ENCODE measurements at regions not wholly inside any gene's neighbourhood (a gene's known extent, or its start where the extent isn't known, plus 50 kb on each side); places are given as distances from the start of the nearest gene placed in this dataset.
A peak's percentile ranks its signal among the peaks of the same experiment; 100 is the strongest.
"Not testable (repeated sequence)": the region's sequence is repeated elsewhere in the genome, so short reads cannot be mapped to it uniquely, and the experiment has no call there.

- H3K27me3 ChIP-seq (ENCODE audit: control insufficient read depth, insufficient read depth, low read length): no peaks in the 10 kb centered on the region
- no peak overlapping the region for H3K4me3 ChIP-seq (ENCODE audit: low read depth, low read length)
- H3K27ac ChIP-seq (ENCODE audit: low read depth, low read length): no peak overlapping the region
- H3K9me3 ChIP-seq (ENCODE audit: control insufficient read depth, insufficient read depth, low read length): peaks cover 24% of the 10 kb centered on the region
- no peaks in the 10 kb centered on the region for H3K36me3 ChIP-seq (ENCODE audit: control insufficient read depth, insufficient read depth, low read length)
- no peaks in the 10 kb centered on the region for H3K4me1 ChIP-seq (ENCODE audit: control insufficient read depth, insufficient read depth, low read length)
- H3K9ac ChIP-seq (ENCODE audit: low read depth, low read length): no peak overlapping the region
Measured at GRCh38 chr3:78242724-78243123, 1202.8 kb downstream of the ROBO2 start.

DNA sequence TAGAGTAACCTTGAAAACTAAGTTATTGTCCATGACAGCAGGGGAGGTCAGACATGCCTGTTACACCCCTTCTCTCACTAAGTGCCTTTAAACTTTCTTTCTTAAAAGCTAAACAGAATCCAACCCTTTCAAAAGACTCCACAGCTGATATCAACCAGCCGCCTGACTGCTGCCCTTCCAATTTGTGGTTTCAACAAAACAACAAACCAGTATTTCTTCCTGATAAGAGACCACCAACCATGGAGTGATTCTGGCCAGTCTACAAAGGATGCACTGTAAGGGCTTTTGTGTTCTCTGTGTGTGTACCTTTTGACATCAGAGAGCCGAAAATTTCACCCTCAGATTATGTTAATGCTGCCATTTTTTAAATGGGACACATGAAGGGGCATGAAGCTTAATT lies 1204.2 kb downstream of the ROBO2 start:
- H3K36me3 ChIP-seq (ENCODE audit: control insufficient read depth, insufficient read depth, low read length): no peaks in the 10 kb centered on the region
- H3K4me1 ChIP-seq (ENCODE audit: control insufficient read depth, insufficient read depth, low read length): no peaks in the 10 kb centered on the region
- H3K27ac ChIP-seq (ENCODE audit: low read depth, low read length): no peak overlapping the region
- peaks cover 24% of the 10 kb centered on the region for H3K9me3 ChIP-seq (ENCODE audit: control insufficient read depth, insufficient read depth, low read length)
- no peak overlapping the region for H3K9ac ChIP-seq (ENCODE audit: low read depth, low read length)
- no peak overlapping the region for H3K4me3 ChIP-seq (ENCODE audit: low read depth, low read length)
- H3K27me3 ChIP-seq (ENCODE audit: control insufficient read depth, insufficient read depth, low read length): no peaks in the 10 kb centered on the region

DNA sequence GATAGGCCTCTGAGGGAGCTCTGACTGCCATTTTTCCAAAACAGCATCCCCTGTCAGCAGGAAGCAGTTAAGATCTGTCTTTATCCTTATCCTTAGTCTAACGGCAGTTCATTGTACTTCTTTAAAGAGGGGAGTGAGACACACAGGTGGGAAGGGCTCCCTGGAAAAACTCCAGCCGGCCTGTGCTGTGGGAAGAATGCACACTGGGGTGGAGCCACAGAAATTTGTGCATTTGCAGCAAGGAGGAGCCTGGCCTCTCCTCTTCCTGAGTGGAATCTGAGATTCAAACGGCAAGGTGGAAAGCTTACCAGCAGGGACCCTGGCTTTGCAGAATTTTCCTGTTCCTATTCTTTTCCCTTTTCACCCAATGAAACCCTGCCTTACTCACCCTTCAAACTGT lies 1209.4 kb downstream of the ROBO2 start:
- Histone ChIP-seq H3K4me3 (ENCODE audit: low read depth, low read length) (no peak overlapping the region), H3K27ac (ENCODE audit: low read depth, low read length) (no peak overlapping the region), H3K9ac (ENCODE audit: low read depth, low read length) (no peak overlapping the region), H3K27me3 (ENCODE audit: control insufficient read depth, insufficient read depth, low read length) (no peaks in the 10 kb centered on the region), H3K4me1 (ENCODE audit: control insufficient read depth, insufficient read depth, low read length) (no peaks in the 10 kb centered on the region), H3K36me3 (ENCODE audit: control insufficient read depth, insufficient read depth, low read length) (no peaks in the 10 kb centered on the region), H3K9me3 (ENCODE audit: control insufficient read depth, insufficient read depth, low read length) (peaks cover 22% of the 10 kb centered on the region)

- Histone ChIP-seq H3K9ac (ENCODE audit: low read depth, low read length) (no peak overlapping the region), H3K27ac (ENCODE audit: low read depth, low read length) (no peak overlapping the region), H3K9me3 (ENCODE audit: control insufficient read depth, insufficient read depth, low read length) (no peaks in the 10 kb centered on the region), H3K36me3 (ENCODE audit: control insufficient read depth, insufficient read depth, low read length) (no peaks in the 10 kb centered on the region), H3K4me3 (ENCODE audit: low read depth, low read length) (no peak overlapping the region), H3K27me3 (ENCODE audit: control insufficient read depth, insufficient read depth, low read length) (no peaks in the 10 kb centered on the region), H3K4me1 (ENCODE audit: control insufficient read depth, insufficient read depth, low read length) (peaks cover 12% of the 10 kb centered on the region)
Measured at GRCh38 chr3:78253860-78254259, 1214.0 kb downstream of the ROBO2 start.

- H3K27ac ChIP-seq (ENCODE audit: low read depth, low read length): no peak overlapping the region
- no peaks in the 10 kb centered on the region for H3K27me3 ChIP-seq (ENCODE audit: control insufficient read depth, insufficient read depth, low read length)
Measured at GRCh38 chr3:78255403-78255802, 1215.5 kb downstream of the ROBO2 start.

DNA sequence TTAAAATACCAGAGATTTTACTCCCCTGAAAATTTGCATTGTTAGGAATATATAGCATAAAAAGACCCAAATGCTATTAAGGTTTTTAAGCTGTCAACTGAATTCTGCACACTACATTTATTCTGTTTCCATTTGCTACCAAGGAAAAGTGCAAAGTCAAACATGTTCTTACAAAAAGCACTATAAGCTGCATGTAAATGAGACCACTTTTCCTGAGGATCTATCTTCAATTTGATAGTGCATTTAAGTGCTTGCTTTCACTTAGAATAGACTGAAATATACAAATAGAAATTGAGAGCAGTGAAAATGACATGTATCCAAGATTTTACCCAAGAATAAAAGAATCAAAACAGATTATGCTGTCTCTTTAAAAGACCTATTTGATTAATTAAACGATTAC lies 1216.2 kb downstream of the ROBO2 start:
- Histone ChIP-seq H3K27me3 (ENCODE audit: control insufficient read depth, insufficient read depth, low read length) (no peaks in the 10 kb centered on the region), H3K27ac (ENCODE audit: low read depth, low read length) (no peak overlapping the region), H3K4me1 (ENCODE audit: control insufficient read depth, insufficient read depth, low read length) (peaks cover 16% of the 10 kb centered on the region)

More at GRCh38 chr3:78255403-78255802, 1215.5 kb downstream of the ROBO2 start:
- H3K36me3 ChIP-seq (ENCODE audit: control insufficient read depth, insufficient read depth, low read length): no peaks in the 10 kb centered on the region
- peaks cover 16% of the 10 kb centered on the region for H3K4me1 ChIP-seq (ENCODE audit: control insufficient read depth, insufficient read depth, low read length)
- no peak overlapping the region for H3K9ac ChIP-seq (ENCODE audit: low read depth, low read length)
- no peak overlapping the region for H3K4me3 ChIP-seq (ENCODE audit: low read depth, low read length)
- no peaks in the 10 kb centered on the region for H3K9me3 ChIP-seq (ENCODE audit: control insufficient read depth, insufficient read depth, low read length)

GRCh38 chr3:78257951-78258530 lies 1218.1 kb downstream of the ROBO2 start:
- Histone ChIP-seq H3K9me3 (ENCODE audit: control insufficient read depth, insufficient read depth, low read length) (no peaks in the 10 kb centered on the region), H3K36me3 (ENCODE audit: control insufficient read depth, insufficient read depth, low read length) (no peaks in the 10 kb centered on the region), H3K27me3 (ENCODE audit: control insufficient read depth, insufficient read depth, low read length) (no peaks in the 10 kb centered on the region), H3K4me1 (ENCODE audit: control insufficient read depth, insufficient read depth, low read length) (peaks cover 16% of the 10 kb centered on the region), H3K9ac (ENCODE audit: low read depth, low read length) (no peak overlapping the region), H3K4me3 (ENCODE audit: low read depth, low read length) (no peak overlapping the region), H3K27ac (ENCODE audit: low read depth, low read length) (no peak overlapping the region)

More for the DNA sequence above, 1216.2 kb downstream of the ROBO2 start:
- no peaks in the 10 kb centered on the region for H3K36me3 ChIP-seq (ENCODE audit: control insufficient read depth, insufficient read depth, low read length)
- H3K9me3 ChIP-seq (ENCODE audit: control insufficient read depth, insufficient read depth, low read length): no peaks in the 10 kb centered on the region
- no peak overlapping the region for H3K4me3 ChIP-seq (ENCODE audit: low read depth, low read length)
- no peak overlapping the region for H3K9ac ChIP-seq (ENCODE audit: low read depth, low read length)

DNA sequence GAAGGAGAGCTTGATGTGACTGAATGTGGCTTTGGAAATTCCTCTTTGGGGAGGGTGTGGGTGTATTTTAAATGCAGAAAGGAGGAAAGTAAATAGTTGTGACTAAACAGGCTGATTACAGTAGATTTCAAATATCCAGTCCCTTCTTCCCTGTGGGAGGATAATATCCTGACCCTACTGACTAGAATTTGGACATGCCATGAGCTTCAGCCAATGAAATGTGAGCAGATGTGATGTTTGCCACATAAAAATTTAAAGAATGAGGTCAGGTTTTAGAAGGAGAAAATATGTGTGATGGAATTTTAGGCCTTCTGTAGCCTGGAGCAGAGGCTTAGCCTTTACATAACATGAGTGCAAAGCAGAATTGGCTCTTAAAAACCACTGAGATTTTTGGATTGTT lies 1218.9 kb downstream of the ROBO2 start:
- peaks cover 16% of the 10 kb centered on the region for H3K4me1 ChIP-seq (ENCODE audit: control insufficient read depth, insufficient read depth, low read length)
- no peak overlapping the region for H3K27ac ChIP-seq (ENCODE audit: low read depth, low read length)
- no peaks in the 10 kb centered on the region for H3K36me3 ChIP-seq (ENCODE audit: control insufficient read depth, insufficient read depth, low read length)
- H3K4me3 ChIP-seq (ENCODE audit: low read depth, low read length): no peak overlapping the region
- H3K9ac ChIP-seq (ENCODE audit: low read depth, low read length): no peak overlapping the region
- H3K9me3 ChIP-seq (ENCODE audit: control insufficient read depth, insufficient read depth, low read length): no peaks in the 10 kb centered on the region
- no peaks in the 10 kb centered on the region for H3K27me3 ChIP-seq (ENCODE audit: control insufficient read depth, insufficient read depth, low read length)

DNA sequence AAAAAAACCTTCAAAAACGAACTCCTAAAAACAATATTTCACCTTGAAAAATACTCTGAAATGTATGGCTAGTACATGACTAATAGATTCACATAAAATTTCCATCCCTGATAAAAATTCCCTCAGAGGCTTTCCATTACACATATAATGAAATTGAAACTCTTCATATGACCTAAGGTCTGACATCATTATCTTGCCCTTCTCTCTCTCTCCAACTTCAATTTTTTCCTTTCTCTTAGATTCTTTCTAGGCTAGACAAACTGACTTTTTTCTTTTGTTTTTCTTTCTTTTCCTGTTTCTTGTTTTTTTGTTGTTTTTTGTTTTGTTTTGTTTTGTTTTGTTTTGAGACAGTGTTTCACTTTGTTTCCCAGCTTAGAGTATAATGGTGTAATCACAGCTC lies 1220.5 kb downstream of the ROBO2 start:
- peaks cover 16% of the 10 kb centered on the region for H3K4me1 ChIP-seq (ENCODE audit: control insufficient read depth, insufficient read depth, low read length)

DNA sequence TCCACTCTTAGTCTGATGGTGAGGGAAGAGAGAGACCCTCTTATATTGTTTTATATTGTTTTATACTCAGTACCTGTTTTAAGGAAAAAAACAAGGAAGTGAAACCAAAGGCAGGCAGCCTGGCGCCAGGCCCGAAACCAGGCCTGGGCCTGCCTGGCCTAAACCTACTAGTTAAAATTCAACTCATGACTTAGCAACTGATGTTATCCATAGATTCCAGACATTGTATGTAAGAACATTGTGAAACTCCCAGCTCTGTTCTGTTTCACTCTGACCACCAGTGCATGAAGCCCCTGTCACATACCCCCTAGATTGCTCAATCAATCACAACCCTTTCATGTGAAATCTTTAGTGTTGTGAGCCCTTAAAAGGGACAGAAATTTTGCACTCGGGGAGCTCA lies 1226.7 kb downstream of the ROBO2 start:
- H3K9ac ChIP-seq (ENCODE audit: low read depth, low read length); H3K4me3 ChIP-seq (ENCODE audit: low read depth, low read length); H3K27ac ChIP-seq (ENCODE audit: low read depth, low read length); H3K36me3 ChIP-seq (ENCODE audit: control insufficient read depth, insufficient read depth, low read length); H3K27me3 ChIP-seq (ENCODE audit: control insufficient read depth, insufficient read depth, low read length); H3K4me1 ChIP-seq (ENCODE audit: control insufficient read depth, insufficient read depth, low read length); H3K9me3 ChIP-seq (ENCODE audit: control insufficient read depth, insufficient read depth, low read length): not testable (repeated sequence)

More for the DNA sequence above, 1220.5 kb downstream of the ROBO2 start:
- H3K9ac ChIP-seq (ENCODE audit: low read depth, low read length): no peak overlapping the region
- no peaks in the 10 kb centered on the region for H3K27me3 ChIP-seq (ENCODE audit: control insufficient read depth, insufficient read depth, low read length)
- H3K36me3 ChIP-seq (ENCODE audit: control insufficient read depth, insufficient read depth, low read length): no peaks in the 10 kb centered on the region
- H3K9me3 ChIP-seq (ENCODE audit: control insufficient read depth, insufficient read depth, low read length): no peaks in the 10 kb centered on the region
- no peak overlapping the region for H3K27ac ChIP-seq (ENCODE audit: low read depth, low read length)
- H3K4me3 ChIP-seq (ENCODE audit: low read depth, low read length): no peak overlapping the region

DNA sequence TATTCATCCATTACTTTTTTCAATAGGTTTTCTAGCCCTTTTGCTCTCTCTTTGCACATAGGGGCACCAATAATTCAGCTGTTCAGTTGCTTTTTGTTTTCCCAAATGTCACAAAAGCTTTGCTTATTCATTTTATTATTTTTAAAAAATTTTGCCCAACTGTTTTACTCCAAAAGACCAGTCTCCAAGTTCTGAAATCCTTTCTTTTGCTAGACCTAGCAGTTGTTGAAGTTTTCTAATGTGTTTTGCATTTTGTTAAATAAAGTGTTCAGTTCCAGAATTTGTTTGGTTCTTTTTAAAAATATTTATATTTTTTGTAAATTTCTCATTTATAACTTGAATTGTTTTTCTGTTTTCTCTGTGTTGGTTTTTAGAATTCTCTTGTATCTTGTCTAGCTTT lies 1227.3 kb downstream of the ROBO2 start:
- no peaks in the 10 kb centered on the region for H3K36me3 ChIP-seq (ENCODE audit: control insufficient read depth, insufficient read depth, low read length)
- H3K9me3 ChIP-seq (ENCODE audit: control insufficient read depth, insufficient read depth, low read length): no peaks in the 10 kb centered on the region
- peak overlapping the region; percentile 1 for H3K27ac ChIP-seq (ENCODE audit: low read depth, low read length)

More for the DNA sequence above, 1227.3 kb downstream of the ROBO2 start:
- Histone ChIP-seq H3K4me1 (ENCODE audit: control insufficient read depth, insufficient read depth, low read length) (peaks cover 4% of the 10 kb centered on the region; the same call in 1 of the 2 replicates), H3K4me3 (ENCODE audit: low read depth, low read length) (no peak overlapping the region), H3K27me3 (ENCODE audit: control insufficient read depth, insufficient read depth, low read length) (no peaks in the 10 kb centered on the region), H3K9ac (ENCODE audit: low read depth, low read length) (no peak overlapping the region)
